Thoracic aorta (tissue), 2 donors: ENCODE measurements at regions not wholly inside any gene's neighbourhood (a gene's known extent, or its start where the extent isn't known, plus 50 kb on each side); places are given as distances from the start of the nearest gene placed in this dataset.

Experiments
- ATAC-seq: fragments of 150-250 bp; one replicate; pipeline ENCODE4 v1.8.0; 2017; ENCODE audit warnings: low read depth; ENCODE audit not compliant: insufficient number of reproducible peaks, low FRiP score
- DNase-seq: peaks from one replicate; pipeline ENCODE4 v3.0.0-alpha.2; 2020; ENCODE audit warnings: low spot score
- H3K27ac ChIP-seq, 2 donors: fragments of 200-600 bp; sonication (generic); 1 replicate in 1 of 2; 2 replicates in 1 of 2; pipeline ENCODE4 v1.5.1; 2016; ENCODE audit warnings: mild to moderate bottlenecking in 2 of 2, moderate library complexity in 2 of 2
- H3K27me3 ChIP-seq: fragments of 200-600 bp; sonication (generic); replicated peaks from 2 replicates; pipeline ENCODE4 v1.6.0; 2016; ENCODE audit warnings: mild to moderate bottlenecking; ENCODE audit not compliant: insufficient read depth
- H3K36me3 ChIP-seq: fragments of 200-600 bp; sonication (generic); one replicate; pipeline ENCODE4 v1.5.1; 2016
- H3K4me1 ChIP-seq, 2 donors: fragments of 200-600 bp; sonication (generic); 1 replicate in 1 of 2; 2 replicates in 1 of 2; pipeline versions ENCODE4 v1.5.1 to v1.6.0; 2016; ENCODE audit warnings: low read depth in 2 of 2, mild to moderate bottlenecking in 1 of 2; ENCODE audit not compliant: control insufficient read depth in 1 of 2
- H3K4me3 ChIP-seq: fragments of 200-600 bp; sonication (generic); 2 replicates; pipeline ENCODE4 v1.5.1; 2016; ENCODE audit warnings: mild to moderate bottlenecking
- H3K9me3 ChIP-seq: fragments of 200-600 bp; sonication (generic); 2 replicates; pipeline ENCODE4 v1.5.1; 2016
- TF ChIP-seq, protein P1 (sequence below): fragments of 200-600 bp; sonication (generic); IDR thresholded peaks from one replicate; pipeline ENCODE4 v1.5.1; 2019; ENCODE audit warnings: antibody characterized with exemption

DNA sequence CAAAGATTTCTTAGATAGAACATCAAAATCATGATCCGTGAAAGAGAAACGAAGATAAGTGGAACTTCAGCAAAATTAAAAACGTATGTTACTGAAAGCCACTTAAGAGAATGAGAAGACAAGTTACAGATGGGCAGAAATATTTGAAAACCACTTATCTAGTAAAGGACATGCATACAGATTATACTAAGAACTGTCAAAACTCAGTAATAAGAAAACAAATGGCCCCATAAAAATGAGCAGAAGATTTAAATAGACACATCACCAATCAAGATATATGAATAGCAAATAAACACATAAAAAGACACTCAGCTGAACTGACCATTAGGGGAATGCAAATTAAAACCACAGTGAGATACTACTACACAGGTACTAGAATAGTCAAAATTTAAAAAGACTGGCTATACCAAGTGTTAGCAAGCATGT is 343.7 kb downstream of the PTEN start:
- ATAC-seq (no peak), DNase-seq (no peak)
- Histone ChIP-seq H3K4me1 (no peaks in the 10 kb centered on the region), H3K27me3 (no peaks in the 10 kb centered on the region), H3K9me3 (no peaks in the 10 kb centered on the region), H3K27ac (no peak overlapping the region), H3K36me3 (no peaks in the 10 kb centered on the region), H3K4me3 (no peak overlapping the region)
- TF ChIP-seq, protein P1, sequence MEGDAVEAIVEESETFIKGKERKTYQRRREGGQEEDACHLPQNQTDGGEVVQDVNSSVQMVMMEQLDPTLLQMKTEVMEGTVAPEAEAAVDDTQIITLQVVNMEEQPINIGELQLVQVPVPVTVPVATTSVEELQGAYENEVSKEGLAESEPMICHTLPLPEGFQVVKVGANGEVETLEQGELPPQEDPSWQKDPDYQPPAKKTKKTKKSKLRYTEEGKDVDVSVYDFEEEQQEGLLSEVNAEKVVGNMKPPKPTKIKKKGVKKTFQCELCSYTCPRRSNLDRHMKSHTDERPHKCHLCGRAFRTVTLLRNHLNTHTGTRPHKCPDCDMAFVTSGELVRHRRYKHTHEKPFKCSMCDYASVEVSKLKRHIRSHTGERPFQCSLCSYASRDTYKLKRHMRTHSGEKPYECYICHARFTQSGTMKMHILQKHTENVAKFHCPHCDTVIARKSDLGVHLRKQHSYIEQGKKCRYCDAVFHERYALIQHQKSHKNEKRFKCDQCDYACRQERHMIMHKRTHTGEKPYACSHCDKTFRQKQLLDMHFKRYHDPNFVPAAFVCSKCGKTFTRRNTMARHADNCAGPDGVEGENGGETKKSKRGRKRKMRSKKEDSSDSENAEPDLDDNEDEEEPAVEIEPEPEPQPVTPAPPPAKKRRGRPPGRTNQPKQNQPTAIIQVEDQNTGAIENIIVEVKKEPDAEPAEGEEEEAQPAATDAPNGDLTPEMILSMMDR = no peak

GRCh38 chr10:88209231-88209630 is 345.8 kb downstream of the PTEN start:
- DNase-seq (no peak), ATAC-seq (no peak)
- Histone ChIP-seq H3K27ac (no peak overlapping the region), H3K36me3 (no peaks in the 10 kb centered on the region), H3K27me3 (no peaks in the 10 kb centered on the region), H3K9me3 (no peaks in the 10 kb centered on the region), H3K4me1 (no peaks in the 10 kb centered on the region), H3K4me3 (no peak overlapping the region)
- TF ChIP-seq, protein P1 = no peak

DNA sequence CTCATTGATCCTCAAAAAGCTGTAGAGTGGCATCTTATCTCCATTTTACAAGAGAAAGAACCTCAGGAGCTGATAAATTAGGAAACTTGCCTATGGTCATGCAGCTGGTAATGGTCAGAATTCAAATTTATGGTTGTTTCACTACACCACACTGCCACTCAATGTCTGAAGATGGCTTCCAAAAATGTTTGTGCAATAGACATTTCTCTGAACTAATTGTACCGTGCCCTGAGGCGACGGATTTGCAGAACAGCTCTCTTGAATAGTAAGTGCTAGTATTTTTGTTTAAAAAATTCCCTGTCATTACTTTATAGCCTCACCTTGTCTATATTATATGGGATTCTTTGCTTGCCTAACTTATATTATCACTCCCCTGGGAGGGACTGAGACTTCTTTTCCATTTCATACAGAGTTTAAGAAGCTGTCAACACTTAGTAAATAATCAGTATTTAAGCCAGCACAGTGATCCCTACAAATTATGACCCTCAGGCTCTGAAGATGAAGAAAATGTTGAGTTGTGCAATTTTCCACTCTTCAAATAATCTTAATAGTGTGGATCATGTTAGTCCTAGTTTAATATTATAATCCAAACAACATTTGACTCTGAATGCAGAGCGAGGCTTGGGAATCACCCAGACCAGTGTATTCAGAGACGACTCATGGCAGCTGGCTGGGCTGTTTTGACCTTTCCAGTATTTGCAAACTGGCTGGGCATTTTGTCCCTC is 346.6 kb downstream of the PTEN start:
- no peak for DNase-seq
- no peaks in the 10 kb centered on the region for H3K27me3 ChIP-seq
- H3K4me1 ChIP-seq = no peaks in the 10 kb centered on the region
- ATAC-seq = no peak
- TF ChIP-seq, protein P1 = no peak
- H3K27ac ChIP-seq = no peak overlapping the region
- H3K9me3 ChIP-seq = no peaks in the 10 kb centered on the region
- H3K4me3 ChIP-seq = no peak overlapping the region
- H3K36me3 ChIP-seq = no peaks in the 10 kb centered on the region

- H3K4me1 ChIP-seq = no peaks in the 10 kb centered on the region
- H3K9me3 ChIP-seq = no peaks in the 10 kb centered on the region
- no peak overlapping the region for H3K4me3 ChIP-seq
- no peaks in the 10 kb centered on the region for H3K36me3 ChIP-seq
- H3K27me3 ChIP-seq = no peaks in the 10 kb centered on the region
- ATAC-seq = no peak
- TF ChIP-seq, protein P1 = no peak
- no peak for DNase-seq
- H3K27ac ChIP-seq = no peak overlapping the region
Observed at GRCh38 chr10:88211230-88211629, 347.8 kb downstream of the PTEN start.

DNA sequence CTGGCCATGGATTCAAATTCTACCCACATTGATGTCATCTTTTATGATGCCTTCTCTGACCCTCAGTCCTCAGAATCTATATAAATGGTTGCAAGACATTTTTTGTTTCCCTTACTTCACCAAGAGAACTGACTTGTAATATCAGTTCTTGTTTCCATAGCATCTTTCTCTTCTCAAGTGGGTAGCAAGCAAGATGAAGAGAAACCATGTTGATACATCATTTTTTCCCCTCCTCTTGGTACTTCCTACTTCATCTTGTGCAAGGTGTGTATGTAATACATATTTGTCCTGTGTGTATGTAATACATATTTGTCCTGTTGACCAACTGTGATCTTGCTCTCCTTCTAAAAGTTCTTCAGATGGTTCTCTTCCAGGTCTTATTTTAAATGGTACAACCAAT is 348.6 kb downstream of the PTEN start:
- H3K9me3 ChIP-seq = no peaks in the 10 kb centered on the region
- DNase-seq = no peak
- H3K36me3 ChIP-seq = no peaks in the 10 kb centered on the region
- no peak overlapping the region for H3K4me3 ChIP-seq
- no peaks in the 10 kb centered on the region for H3K27me3 ChIP-seq
- TF ChIP-seq, protein P1 = no peak
- no peaks in the 10 kb centered on the region for H3K4me1 ChIP-seq
- no peak for ATAC-seq
- H3K27ac ChIP-seq = no peak overlapping the region
